ENCODE measurements at regions not wholly inside any gene's neighbourhood (a gene's known extent, or its start where the extent isn't known, plus 50 kb on each side); places are given as distances from the start of the nearest gene placed in this dataset.

DNA sequence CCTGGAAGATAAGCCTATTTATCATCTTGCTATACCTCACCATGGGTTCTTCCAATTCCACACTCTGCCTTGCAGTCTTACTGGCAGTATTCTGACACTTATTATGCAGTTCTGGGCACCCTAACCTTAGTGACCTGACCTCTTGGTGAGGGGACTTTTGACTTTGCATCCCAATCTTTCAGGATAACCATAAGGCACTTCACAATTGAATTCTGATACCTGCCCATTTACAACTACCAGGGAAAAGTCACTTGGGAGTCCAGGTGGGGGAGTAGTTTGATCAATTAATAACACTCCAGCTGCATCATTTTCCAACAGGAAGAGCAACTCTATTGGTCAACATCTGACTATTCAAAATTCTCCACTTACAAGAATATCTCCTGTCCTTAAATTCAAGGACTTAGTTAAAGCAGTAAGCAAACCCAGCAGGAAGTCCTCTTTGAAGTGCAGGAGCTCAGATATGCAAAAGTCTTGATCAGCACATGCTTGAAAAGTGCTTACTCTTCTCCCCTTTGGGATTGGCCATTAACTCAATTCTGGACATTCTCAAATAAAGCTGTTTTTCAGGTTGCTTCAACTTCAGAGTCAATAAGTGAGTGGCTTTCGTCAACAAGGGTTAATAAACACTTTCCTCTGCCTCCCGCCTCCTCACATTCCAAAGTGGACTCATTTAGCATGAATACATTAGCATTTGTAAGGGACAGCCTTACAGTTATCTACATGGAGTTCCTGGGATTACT, 177.4 kb upstream of the NRIP1 start:
- DNase-seq (ENCODE audit: low read depth in 2 of 2) = no peak

DNA sequence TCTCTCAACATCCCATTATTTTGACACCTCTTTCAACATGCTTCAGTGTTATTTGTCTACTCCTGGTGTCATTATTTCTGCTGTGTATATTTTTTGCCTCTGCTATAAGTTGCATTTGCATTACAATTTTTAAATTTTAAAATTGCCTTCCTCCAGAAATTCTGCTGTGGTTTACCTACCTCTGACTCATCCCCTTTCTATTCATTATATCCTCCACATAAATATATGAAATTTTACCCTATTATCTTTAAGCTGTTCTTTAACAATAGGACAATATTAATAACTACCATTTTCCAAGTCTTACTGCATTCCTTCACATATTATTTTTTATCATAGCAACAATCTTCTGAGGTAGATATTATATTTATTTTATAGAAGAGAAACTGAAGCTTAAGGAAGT, 178.1 kb upstream of the NRIP1 start:
- no peak for DNase-seq (ENCODE audit: low read depth in 2 of 2)

GRCh38 chr21:15243406-15243805, 178.6 kb upstream of the NRIP1 start:
- no peak for DNase-seq (ENCODE audit: low read depth in 2 of 2)

GRCh38 chr21:15247613-15248012, 182.8 kb upstream of the NRIP1 start:
- no peak for DNase-seq (ENCODE audit: low read depth in 2 of 2)

GRCh38 chr21:15249285-15249993, 184.6 kb upstream of the NRIP1 start:
- no peak for DNase-seq (ENCODE audit: low read depth in 2 of 2)

GRCh38 chr21:15250384-15250783, 185.6 kb upstream of the NRIP1 start:
- DNase-seq (ENCODE audit: low read depth in 2 of 2) = peak in 1 of 2 experiments; percentile 4

DNA sequence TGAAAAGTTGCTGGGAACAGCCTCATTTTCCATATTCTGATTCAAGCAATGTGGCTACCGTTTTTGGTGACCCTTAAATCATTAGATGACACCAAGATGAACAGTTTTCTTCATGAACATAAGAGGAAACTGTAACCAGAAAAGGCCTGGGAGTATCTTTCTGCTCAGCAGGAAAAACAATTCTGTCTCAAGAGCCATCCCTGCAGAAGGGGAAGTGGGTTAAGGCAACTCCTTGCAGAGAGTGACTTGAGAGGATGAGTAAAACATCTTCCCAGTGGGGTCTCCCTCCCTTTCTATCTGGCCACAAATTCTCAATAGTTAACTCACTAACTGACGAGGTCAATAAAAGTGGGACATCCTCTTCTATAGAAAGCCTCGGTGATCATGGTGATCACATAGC, 187.6 kb upstream of the NRIP1 start:
- no peak for DNase-seq (ENCODE audit: low read depth in 2 of 2)

DNA sequence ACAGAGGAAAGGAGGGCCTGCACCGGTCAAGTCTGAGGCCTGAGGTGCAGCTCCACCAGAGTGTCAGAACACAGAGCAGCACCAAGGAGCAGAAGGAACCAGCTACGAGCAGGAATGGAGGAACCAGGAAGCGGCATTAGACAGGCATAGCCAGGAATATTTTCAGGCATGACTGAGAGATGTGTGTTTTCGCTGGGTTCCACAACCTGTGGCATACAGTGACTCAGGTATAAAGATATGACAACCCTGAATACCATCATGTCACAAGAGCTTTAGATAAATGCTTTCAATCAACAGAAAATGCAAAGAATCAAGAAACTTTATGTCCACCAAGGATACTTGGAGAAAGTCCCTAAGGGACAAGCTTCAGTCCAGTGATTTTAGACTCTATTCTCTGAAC, 189.3 kb upstream of the NRIP1 start:
- DNase-seq (ENCODE audit: low read depth in 2 of 2) = no peak

- no peak for DNase-seq (ENCODE audit: low read depth in 2 of 2)
Measured at GRCh38 chr21:15255261-15255660, 190.5 kb upstream of the NRIP1 start.

DNA sequence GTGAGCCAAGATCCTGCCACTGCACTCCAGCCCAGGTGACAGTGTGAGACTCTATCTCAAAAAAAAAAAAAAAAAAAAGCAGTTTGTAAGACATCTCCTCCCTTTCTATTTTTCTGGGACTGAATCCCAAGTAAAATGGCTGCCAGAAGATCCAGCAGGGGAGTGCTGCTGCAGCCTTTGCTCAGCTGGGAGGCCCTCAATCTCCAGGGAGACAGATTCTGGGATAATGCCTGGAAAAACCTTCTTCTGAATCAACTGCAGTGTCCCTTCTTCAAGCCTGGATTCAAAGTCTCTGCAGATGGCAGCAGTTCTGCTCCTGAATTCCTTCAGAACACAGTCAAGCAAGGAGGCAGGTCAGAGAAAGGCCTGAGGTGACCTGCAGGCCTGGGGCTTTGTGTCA, 191.0 kb upstream of the NRIP1 start:
- no peak for DNase-seq (ENCODE audit: low read depth in 2 of 2)

GRCh38 chr21:15256996-15257395, 192.2 kb upstream of the NRIP1 start:
- no peak for DNase-seq (ENCODE audit: low read depth in 2 of 2)

GRCh38 chr21:15257646-15258045, 192.8 kb upstream of the NRIP1 start:
- no peak for DNase-seq (ENCODE audit: low read depth in 2 of 2)

DNA sequence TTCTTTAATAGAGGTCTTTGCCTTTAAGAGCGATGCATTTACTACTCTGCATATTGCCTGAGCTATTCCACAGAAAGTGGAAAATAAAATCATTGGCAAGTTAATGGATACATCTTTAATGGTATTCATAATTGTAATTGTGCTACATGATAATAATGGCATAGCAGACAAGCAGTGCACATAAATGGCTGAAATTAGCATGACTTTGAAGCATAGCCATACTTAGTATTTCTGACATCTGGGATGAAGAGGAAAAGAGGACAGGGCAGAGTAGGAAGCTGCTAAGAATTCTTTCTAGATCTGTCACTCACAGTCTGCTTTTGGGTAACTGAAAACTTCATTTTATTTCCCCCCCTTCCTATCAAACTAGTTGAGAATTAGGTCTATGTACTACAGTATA, 195.0 kb upstream of the NRIP1 start:
- DNase-seq (ENCODE audit: low read depth in 2 of 2) = no peak

GRCh38 chr21:15260604-15261003, 195.8 kb upstream of the NRIP1 start:
- DNase-seq (ENCODE audit: low read depth in 2 of 2) = no peak

DNA sequence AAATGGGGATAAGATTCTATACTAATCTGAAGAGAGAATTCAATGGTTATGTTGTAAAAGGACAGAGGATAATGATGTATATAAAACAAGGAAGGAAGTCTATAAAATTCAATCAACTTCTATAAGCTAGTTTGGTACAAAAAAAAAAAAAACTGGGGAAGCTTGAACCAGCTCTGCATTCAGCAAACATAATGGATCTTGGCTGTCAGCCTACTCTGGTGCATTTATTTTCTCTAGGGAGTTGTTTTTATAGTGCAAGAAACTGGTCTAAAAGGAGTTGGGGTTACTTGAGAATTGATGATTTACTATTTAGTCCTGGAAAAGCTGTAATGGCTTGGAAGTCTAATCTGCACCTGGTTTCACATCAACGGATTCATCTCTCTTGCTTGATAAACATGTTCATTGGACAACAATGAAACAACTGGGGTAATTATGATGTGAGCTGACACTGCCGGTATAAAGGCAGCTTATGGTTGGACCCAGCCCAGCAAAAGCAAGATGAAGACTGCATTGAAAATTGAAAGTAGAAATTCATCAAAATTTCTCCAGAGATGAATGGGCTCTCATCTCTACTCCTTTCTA, 199.4 kb upstream of the NRIP1 start:
- no peak for DNase-seq (ENCODE audit: low read depth in 2 of 2)

DNA sequence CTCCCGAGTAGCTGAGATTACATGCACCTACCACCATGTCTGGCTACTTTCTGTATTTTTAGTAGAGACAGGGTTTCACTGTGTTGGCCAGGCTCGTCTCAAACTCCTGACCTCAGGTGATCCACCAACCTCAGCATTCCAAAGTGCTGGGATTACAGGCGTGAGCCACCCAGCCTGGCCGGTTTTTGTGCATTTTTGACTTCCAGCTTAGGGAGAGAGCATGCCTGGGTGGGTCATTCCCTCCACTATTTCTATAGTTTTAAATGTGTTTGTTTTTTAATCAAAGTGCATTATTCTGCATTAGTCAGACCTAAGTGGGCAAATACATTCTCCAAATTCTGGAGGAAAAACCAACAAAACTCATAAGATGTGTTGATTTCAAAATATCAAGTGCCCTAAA, 207.4 kb upstream of the NRIP1 start:
- DNase-seq (ENCODE audit: low read depth in 2 of 2) = no peak

DNA sequence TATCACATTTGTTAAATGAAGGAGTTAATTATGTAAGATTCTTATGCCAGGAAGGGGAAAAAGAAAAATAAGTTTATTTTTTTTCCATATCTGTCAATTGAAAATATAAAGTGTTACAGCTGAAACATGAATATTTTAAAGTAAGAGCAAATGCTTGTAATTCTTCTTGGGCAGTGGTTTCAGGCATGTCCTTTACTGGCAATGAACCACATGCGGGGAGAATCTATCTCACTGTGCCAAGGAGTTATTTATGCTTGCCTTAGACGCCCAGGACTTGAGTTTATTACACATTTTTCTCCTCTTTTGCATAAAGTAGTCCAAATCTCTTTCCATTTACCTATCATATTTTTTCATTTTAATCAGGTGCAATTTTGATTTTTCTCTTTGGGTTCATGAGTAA, 207.8 kb upstream of the NRIP1 start:
- no peak for DNase-seq (ENCODE audit: low read depth in 2 of 2)

DNA sequence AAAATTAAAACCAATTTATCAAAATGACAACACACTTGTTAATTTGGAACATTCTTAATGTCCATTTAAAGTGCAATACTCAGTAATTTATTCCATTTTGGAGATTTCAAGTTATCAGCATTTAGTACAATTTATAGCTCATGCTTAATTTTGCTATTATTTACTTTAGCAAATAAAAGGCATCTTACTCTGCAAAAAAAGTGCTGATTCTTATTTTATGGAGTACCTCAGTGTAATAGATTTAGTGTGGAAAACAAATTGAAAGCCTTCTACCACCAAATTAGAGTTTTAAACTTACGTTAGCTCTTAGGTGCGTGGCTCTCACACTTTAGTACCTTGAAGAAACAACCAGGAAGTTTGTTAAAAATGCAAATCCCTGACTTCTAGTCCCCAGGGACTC, 208.4 kb upstream of the NRIP1 start:
- DNase-seq (ENCODE audit: low read depth in 2 of 2) = no peak

DNA sequence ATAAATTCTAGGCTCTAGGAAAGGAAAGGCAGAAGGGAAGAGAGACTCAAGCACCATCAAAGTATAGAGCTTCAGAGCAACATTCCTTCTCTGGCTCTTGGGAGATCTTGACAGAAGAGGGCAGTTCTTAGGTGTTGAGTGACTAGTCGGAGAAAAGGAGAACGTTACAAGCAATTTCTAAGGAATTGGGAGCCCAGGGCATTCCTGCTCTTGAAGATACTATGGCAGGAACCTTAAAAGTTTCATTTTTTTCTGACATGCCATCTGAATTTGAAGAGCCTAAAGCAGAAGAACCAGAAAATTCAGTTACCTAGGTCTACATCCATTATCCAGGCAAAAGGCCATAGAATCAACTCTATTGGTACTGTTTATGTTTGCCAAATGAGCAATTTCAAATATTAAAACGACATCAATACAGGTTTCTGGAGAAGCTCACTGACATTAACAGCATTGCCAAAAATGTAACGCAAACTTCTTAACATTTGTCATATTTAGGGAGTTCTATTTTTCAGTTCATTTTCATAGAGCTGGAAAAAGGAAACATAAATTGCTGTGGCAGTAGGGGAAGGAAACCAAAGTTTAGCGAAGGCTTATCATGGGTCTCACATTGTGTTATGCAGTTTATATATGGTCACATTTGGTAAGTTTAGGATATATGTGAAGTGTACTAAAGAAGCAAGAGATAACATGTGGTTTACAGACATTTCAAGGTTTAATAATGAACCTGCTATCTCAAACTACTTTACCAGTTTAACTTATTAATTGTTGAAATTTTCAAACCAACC, 210.1 kb upstream of the NRIP1 start:
- no peak for DNase-seq (ENCODE audit: low read depth in 2 of 2)

DNA sequence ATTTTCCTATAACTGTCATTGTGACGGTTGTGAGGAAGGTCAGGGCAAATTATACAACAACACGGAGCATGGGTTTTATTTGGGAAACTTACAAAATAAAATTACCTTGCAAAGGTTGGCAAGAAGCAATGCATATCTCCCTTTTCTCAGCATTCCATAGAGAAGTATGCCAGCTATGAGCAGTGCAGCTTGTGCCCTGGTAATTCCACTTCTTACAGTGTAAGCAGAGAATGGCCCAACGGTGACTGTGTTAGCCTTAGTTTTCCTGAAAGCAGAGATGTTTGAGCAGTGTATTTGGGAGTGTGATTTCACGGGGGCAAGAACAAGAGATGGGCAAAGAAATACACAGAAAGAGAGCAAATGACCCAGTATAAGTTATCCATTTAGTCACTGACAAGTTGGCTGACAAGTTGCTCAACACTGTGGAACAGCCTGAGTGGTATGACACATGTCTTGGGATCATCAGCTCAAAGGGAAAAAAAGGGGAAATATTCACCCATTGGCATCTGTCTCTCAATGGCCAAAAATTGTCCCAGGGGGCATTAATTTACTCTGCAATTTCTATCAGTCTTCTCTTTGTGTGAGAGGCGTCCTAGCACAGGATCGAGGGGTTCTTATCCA, 210.9 kb upstream of the NRIP1 start:
- DNase-seq (ENCODE audit: low read depth in 2 of 2) = no peak

DNA sequence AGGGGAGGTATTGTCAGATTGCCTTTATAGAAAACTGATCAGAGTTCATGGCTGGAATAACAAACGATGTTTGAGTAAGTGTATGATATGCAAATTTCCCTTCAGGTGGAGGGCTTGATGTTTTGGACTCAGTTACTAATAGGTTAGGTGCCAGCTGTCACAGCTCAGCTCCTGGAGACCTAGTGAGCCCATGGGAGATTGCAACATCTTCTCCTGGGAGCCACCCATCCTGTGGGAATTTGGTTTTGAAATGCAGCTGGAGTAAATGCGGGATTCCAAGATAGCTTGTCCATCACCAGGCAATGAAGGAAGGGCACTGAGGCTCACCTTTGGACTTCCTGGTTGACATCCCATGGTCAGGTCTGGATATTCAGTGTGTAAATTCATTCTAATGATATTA, 211.4 kb upstream of the NRIP1 start:
- DNase-seq (ENCODE audit: low read depth in 2 of 2) = no peak

- DNase-seq (ENCODE audit: low read depth in 2 of 2) = no peak
Measured at GRCh38 chr21:15277466-15277865, 212.7 kb upstream of the NRIP1 start.

Measured in fibroblast of skin of left biceps (primary cell).